ENCODE measurements at regions not wholly inside any gene's neighbourhood (a gene's known extent, or its start where the extent isn't known, plus 50 kb on each side); places are given as distances from the start of the nearest gene placed in this dataset.
"Not testable (repeated sequence)": the region's sequence is repeated elsewhere in the genome, so short reads cannot be mapped to it uniquely, and the experiment has no call there.

DNA sequence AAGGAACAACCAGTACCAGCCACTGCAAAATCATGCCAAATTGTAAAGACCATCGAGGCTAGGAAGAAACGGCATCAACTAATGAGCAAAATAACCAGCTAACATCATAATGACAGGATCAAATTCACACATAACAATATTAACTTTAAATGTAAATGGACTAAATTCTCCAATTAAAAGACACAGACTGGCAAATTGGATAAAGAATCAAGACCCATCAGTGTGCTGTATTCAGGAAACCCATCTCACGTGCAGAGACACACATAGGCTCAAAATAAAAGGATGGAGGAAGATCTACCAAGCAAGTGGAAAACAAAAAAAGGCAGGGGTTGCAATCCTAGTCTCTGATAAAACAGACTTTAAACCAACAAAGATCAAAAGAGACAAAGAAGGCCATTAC, 97.6 kb downstream of the GPX5 start:
- DNase-seq (ENCODE audit: low spot score) = not testable (repeated sequence)

DNA sequence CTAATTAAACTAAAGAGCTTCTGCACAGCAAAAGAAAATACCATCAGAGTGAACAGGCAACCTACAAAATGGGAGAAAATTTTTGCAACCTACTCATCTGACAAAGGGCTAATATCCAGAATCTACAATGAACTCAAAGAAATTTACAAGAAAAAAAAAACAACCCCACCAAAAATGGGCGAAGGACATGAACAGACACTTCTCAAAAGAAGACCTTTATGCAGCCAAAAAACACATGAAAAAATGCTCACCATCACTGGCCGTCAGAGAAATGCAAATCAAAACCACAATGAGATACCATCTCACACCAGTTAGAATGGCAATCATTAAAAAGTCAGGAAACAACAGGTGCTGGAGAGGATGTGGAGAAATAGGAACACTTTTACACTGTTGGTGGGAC, 100.7 kb downstream of the GPX5 start:
- not testable (repeated sequence) for DNase-seq (ENCODE audit: low spot score)

DNA sequence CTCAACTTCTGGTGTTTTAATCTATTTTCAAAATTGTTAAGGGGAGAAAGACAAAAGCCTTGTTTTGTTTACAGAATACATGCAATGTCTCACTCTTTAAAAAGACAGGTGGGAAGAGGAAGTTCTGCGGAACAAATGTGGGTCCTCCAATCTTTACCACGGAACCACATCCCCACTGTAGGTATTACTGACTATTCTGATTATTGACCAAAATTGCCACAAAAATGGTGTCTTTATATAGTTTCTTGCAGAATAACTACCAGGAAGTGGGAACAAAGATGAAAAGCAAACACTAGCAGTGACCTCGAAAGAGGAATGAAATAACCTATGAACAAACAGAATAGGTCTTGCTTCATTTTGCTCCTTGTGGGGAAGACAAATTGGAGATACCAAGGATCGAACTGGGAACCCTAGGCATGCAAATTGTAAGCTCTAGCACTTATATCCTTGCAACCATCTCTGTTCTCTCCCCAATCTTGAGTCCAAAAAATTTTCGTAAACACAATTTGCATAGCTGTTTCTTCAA, 106.7 kb downstream of the GPX5 start:
- no peak for DNase-seq (ENCODE audit: low spot score)

DNA sequence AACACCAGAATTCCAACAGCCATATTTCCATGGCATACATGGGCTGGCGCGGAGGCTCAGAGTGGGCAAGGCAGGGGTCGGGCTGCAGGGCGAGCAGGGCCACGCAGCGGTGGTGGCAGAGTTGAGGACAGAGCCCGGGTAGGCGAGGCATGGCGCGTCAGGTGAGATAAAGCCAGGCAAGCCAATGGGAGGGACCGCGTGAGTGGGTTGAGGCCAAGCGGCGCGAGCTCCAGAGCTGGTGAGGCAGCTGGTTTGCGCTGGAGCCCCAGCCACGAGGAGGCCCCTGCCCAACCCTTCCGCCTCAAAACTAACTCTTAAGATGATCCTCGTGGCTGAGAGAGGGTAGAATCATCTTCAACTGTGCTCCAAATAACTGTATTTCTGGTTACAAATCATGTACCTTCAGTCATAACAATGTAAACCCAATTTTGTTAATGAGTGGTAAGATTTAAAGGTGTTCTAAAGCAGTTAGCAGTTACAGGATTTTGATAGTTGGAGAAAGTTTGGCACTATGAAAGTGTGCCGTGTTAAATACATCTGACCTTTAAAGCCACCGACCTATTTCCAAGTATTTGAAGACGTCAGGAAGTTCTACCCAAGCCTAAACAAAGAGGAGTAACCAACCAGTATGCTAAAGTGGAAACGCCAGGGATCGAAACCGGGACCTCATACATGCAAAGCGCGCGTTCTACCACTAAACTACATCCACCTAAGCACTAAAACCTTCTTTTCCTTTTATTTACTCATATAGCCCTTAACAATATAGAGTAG, 107.9 kb downstream of the GPX5 start:
- no peak for DNase-seq (ENCODE audit: low spot score)

DNA sequence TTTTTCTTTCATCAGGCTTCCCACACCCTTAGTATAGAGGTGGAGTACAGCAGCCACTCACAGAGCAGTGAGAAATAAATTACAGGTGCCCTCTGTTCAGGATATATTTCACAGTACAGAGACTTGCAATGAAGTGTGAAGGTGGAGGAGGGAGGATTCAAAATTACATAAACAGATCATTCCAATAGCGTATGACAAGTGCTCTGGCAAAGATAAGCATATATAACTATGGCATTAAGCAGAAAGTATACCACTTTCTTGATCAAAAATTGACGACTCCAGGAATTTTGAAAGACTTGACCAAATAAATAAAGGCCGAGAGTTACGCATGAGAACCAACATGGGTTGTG, 108.7 kb downstream of the GPX5 start:
- DNase-seq (ENCODE audit: low spot score) = no peak

DNA sequence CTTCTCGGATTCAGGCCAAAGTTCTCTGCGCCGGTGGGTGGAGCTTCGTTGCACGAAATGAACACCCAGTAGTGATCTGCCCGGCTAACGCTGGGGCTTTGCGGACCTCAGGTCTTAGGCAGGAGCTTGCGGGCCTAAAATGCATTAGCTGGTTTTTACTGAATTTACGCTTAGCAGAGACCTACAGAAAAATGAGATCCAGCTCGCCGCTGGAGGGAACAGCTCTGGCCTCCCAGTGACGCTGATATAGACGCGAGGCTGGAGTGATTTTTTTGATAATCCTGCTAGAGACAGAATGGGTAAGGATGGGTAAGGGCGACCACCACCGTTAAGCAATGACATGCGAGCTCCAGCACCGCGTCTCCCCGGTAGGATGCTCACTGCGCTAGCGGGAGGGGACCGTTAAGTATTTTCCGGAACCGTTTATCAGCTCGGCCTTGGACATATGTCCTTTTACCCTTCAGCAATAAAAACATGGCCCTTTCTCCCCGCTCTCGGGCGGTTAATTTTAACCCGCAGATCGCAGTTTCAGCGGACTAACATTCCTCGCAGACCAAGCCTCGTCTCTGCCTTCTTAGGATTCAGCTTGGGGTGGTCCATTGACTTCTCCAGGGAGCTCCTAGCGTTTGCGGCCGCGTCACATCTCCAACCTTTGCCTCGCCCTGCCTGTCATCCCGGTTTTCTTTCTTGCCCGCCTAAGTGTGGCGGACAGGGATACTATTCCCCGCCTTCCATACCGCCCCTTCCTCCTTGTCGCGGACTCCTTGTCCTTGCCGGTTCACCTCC, 109.3 kb downstream of the GPX5 start:
- peak; percentile 56 for DNase-seq (ENCODE audit: low spot score)

DNA sequence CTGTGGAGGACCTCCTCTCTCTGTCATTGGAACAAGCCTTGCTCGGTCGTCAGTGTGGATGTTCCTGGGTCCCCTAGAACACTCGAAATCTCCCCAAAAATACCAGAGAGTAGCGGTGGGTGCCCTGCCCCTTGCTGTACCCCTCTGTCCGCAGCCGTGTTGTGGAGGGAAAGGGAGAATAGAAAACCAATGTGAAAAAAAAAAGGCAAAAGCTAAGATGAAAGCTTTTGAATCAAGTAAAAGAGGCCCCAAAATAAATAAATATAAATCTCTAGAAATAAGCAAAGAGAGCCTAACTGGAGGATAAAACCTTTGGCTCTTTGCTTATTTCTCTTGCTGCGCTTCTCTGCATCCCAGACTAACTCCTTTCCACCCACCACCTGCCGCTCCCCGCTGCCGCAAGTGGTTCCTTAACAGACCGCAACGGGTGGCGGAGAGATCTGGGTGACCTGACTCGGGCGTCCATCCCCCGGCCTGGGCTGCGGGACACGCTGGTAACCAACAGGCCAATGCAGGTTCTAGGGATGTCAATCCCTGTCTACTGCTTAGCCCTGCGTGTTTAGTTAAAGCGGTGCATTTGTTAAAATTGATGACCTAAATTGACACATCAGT, 110.0 kb downstream of the GPX5 start:
- DNase-seq (ENCODE audit: low spot score) = no peak

DNA sequence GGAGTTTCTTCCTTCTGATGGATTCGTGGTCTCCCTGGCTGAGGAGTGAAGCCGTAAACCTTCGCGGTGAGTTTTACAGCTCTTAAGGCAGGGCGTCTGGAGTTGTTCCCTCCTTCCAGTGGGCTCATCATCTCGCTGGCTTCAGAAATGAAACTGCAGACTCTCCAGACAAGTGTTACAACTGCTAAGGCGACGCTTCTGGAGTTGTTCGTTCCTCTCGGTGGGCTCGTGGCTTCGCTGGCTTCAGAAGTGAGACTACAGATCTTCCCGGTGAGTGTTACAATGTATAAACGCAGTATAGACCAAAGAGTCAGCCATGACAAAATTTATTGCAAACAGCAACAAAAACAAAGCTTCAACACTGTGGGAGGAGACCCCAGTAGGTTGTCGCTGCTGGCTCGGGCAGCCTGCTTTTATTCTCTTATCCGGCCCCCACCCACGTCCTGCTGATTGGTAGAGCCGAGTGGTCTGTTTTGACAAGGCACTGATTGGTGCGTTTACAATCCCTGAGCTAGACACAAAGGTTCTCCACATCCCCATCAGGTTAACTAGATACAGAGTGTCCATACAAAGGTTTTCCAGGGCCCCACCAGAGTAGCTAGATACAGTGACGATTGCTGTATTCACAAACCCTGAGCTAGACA, 113.2 kb downstream of the GPX5 start:
- no peak for DNase-seq (ENCODE audit: low spot score)

DNA sequence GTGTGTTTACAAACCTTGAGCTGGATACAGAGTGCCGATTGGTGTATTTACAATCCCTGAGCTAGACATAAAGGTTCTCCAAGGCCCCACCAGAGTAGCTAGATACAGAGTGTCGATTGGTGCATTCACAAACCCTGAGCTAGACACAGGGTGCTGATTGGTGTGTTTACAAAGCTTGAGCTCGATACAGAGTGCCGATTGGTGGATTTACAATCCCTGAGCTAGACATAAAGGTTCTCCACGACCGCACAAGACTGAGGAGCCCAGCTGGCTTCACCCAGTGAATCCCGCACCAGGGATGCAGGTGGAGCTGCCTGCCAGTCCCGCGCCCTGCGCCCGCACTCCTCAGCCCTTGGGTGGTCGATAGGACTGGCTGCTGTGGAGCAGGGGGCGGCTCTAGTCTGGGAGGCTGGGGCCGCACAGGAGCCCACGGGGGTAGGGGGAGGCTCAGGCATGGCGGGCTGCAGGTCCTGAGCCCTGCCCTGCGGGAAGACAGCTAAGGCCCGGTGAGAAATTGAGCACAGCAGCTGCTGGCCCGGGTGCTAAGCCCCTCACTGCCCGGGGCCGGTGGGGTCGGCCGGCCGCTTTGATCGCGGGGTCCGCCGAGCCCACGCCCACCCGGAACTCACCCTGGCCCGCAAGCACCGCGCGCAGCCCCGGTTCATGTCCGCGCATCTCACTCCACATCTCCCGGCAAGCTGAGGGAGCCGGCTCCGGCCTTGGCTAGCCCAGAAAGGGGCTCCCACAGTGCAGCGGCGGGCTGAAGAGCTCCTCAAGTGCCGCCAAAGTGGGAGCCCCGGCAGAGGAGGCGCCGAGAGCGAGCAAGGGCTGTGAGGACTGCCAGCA, 114.0 kb downstream of the GPX5 start:
- DNase-seq (ENCODE audit: low spot score) = not testable (repeated sequence)

DNA sequence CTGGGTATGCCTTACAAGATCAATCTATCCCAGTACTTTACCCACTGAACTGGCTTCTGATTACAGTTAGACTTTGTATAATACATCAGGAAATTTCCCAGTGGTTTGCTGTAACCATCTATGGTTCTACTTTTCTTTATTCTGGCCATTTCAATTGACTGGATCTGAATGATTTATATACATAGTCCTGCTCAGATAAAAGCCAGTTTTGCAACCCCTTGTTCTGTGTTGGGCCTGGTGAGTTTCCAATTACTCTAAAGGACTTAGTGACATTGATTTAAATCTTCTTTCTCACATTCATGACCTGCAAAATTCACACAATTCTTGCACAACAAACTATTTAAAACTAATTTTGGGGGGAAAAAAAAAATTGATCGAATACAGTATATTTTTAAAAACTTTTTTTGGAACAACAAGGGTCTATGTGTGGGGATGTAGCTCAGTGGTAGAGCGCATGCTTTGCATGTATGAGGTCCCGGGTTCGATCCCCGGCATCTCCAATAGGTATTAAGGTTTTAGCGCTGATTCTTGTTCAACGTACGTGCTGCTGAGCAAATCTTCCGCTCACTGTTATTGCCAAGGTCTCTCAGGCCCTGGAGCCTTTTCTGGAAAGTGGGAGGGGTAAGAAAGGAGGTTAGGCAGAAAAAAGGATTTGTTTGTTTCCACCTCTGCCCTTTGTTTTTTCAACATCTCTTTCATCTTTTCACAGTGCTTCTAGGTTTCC, 117.5 kb downstream of the GPX5 start:
- no peak for DNase-seq (ENCODE audit: low spot score)

DNA sequence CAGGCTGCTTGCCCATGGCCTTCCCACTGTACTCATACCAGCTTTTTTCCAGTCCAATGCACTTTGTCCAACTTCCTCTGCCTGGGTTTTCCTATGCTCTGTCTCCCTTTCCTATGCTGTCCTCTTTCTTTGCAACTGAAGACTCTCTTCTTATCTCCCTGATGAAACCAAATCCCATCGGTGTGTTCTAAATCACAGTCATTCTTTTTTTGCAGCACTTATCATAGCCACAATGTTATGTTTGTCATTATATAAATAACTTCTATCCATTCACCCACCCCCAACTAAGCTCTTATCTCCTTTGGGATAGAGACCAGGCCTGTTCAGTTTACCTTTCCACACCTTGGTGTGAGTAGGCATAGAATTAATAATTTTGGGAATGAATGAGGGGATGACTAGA, 121.0 kb downstream of the GPX5 start:
- no peak for DNase-seq (ENCODE audit: low spot score)

DNA sequence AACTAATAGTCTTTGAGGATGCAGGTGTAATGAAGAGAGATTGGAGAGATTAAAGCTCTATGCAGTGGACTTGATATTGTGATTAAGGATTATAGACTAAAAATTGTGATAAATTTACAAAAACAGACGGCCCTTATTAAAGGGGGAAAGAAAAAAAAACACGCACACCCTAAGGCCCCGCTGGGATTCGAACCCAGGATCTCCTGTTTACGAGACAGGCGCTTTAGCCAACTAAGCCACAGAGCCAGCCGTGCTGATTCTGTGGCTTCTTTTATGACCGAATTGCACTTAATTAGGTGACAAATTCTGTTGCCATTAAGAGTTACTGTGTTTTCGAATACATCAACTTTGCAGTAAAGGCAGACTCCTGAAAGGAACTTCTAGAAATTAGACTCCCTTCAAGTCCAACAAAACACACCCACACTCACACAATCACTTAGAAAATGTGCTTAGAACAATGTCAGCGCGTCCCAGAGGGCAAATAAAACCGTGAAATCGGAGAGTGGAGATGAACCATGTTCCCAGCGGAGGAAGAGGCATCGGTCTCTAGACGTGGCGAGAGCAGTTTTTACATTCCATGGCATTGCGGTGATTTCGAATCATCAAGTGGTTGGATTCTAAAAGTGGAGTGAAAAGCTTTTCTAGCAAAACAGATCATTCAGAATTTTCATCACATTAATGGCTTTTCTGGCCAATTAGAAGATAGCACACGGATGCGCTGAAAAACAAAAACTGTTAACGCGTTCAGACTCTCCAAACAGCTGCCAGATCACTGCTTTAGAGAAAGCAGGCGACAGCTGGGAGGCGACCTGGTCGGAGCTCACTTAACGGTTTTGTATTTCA, 122.6 kb downstream of the GPX5 start:
- DNase-seq (ENCODE audit: low spot score) = no peak

DNA sequence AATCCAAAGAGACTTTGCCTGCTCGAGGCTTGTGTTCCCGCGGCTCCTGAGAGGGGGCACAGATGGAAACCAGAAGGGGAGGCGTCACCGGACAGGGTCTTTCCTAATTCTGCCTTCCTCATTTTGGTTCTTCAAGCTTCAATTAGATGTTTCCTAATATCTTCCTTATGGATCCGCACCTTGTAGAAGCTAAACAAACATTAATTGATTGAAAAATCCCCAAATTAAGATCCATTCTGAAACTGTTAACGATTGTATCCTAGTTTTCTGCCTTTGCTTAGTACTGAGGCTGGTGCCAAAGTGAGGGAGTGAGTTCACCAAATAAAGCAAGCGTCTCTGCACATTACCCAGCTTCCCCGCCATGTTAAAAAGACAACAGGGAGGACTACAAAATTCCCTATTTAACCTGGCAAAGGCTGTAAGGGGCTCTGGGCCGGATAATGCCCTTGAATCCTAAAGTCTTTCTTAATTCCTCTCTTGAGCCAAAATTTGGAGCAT, 123.2 kb downstream of the GPX5 start:
- no peak for DNase-seq (ENCODE audit: low spot score)

DNA sequence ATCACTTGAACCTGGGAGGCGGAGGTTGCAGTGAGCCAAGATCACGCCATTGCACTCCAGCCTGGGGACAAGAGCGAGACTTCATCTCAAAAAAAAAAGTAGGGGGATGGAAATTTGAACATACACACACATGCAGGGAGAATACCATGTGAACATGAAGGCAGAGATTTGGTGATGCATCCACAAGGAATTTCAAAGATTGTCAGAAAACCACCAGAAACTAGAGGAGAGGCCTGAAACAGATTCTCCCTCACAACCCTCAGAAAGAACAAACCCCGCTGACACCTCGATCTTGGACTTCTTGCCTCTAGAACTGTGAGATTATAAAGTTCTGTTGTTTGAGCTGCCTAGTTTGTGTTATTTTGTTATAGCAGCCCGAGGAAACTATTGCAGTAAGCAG, 125.5 kb downstream of the GPX5 start:
- DNase-seq (ENCODE audit: low spot score) = no peak

DNA sequence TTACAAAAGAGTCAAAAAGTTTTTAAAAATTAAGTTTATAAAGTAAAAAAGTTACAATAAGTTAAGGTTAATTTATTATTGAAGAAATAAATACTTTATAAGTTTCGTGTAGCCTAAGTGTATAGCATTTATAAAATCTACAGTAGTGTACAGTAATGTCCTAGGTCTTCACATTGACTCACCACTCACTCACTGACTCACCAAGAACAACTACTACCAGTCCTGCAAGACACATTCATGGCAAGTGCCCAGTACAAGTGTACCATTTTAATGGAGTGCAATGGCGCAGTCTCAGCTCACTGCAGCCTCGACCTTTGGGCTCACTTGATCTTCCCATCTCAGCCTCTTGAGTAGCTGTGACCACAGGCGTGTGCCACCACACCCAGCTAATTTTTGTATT, 128.2 kb downstream of the GPX5 start:
- no peak for DNase-seq (ENCODE audit: low spot score)

DNA sequence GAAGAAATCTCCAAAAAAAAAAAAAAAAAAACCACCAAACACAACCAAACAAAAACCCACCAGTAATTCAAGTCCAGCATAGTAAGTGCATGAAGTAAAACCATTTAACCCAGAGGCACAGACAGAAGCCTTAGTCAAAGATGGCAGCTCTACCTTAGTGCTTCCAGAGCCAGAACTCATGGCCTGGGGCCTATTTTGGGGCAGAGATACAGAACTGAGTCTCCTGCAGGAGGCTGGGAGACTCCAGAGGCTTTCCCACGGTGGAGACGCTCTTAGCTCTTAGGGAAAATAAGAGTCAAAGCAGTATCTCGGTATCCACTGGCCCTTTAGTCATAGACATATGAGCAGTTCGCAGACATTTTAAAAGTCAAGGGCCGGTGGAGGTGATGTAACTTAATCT, 129.5 kb downstream of the GPX5 start:
- DNase-seq (ENCODE audit: low spot score) = no peak

DNA sequence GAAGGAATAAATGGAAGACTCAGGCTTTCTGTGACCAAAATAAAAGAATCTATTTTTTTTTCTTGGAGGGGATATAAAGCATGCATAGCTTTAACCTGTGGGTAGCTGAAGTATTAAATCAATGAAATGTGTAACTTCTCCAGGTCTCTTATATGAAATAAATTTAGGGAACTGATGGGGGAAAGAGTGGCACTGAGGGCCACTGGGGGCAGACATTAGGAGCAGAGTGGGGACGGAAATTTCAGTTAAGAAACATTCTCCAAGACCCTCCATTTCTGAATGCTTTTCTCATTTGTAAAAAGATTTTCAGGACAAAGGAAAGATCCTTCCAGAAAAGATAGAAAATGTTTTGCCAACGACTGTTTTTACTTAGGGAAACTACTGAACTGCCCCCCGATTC, 131.0 kb downstream of the GPX5 start:
- DNase-seq (ENCODE audit: low spot score) = no peak

DNA sequence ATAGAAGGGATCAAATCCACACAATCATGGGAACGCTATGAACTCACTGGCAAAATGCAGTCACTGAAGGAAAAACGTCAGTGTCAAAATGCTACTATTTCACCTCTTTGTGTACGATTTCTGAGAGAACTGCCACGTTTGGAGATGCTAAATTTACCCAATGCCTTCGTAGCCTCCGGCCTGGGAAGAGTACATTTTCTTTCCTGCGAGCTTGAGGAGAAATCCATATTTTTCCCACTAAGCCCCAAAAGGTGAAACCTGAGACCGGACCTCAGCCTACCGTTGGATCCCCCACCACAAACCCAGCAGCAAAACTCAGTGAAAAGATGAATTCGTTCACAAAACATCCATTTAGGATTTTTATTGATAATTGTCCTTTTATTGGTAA, 131.7 kb downstream of the GPX5 start:
- no peak for DNase-seq (ENCODE audit: low spot score)

DNA sequence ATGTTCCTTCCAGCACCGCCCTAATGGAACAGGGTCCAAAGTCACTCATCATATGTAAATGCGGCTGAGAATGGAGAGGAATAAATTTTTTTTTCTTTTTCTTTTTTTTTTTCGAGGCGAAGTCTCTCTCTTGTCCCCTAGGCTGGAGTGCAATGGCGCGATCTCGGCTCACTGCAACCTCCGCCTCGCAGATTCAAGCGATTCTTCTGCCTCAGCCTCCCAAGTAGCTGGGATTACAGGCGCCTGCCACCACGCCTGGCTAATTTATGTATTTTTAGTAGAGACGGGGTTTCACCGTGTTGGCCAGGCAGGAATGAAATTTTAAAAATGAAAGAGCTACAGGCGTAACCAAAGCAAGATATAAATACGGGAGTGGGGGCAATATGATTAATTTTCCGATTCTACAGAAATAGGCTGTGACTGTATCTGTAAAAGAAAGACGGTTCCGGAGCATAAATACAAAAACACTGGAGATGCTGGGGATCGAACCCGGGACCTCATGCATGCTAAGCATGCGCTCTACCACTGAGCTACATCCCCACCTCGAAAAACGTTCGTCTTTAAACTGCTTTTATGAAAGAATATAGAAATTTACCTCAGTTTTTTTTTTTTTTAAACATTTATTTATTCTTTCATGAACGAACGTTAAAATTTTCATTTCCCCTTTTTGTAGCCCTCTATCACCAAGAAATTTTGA, 132.2 kb downstream of the GPX5 start:
- DNase-seq (ENCODE audit: low spot score) = peak; percentile 19
